ENCODE measurements at regions not wholly inside any gene's neighbourhood (a gene's known extent, or its start where the extent isn't known, plus 50 kb on each side); places are given as distances from the start of the nearest gene placed in this dataset.
A peak's percentile ranks its signal among the peaks of the same experiment; 100 is the strongest.

- ChIA-PET CTCF (ENCODE audit: unreplicated experiment) (no interaction called here), POLR2A (interaction anchor here (1.1 to 1.2 kb wide), 2 partner anchors 14 to 29 kb away, joined by 3 to 4 read pairs; no protein-coding TSS in a partner anchor)
- Histone ChIP-seq H3K27ac (ENCODE audit: low read depth, low read length, poor library complexity, severe bottlenecking) (no peak overlapping the region), H4K20me1 (ENCODE audit: insufficient read depth, low read length) (no peaks in the 10 kb centered on the region), H3K4me2 (ENCODE audit: low read length) (no peak overlapping the region), H3K36me3 (ENCODE audit: insufficient read depth, low read length) (no peaks in the 10 kb centered on the region), H3K9me2 (ENCODE audit: insufficient read depth, low read length) (no peaks in the 10 kb centered on the region), H3K79me2 (ENCODE audit: insufficient read depth, low read depth, low read length) (no peaks in the 10 kb centered on the region), H3K4me3 (ENCODE audit: low read depth, low read length, poor library complexity, severe bottlenecking) (no peak overlapping the region), H3K4me1 (ENCODE audit: insufficient read depth, low read length, poor library complexity, severe bottlenecking) (peaks cover 5% of the 10 kb centered on the region), H2AFZ (ENCODE audit: low read length) (0 out of 2 replicates have a peak overlapping the region, but pooled peaks have one; percentile 9), H3K9me3 (ENCODE audit: low read length) (no peaks in the 10 kb centered on the region)
- intact Hi-C loops (cut with micrococcal nuclease; ENCODE audit: unreplicated experiment), result no loop called here
- TF ChIP-seq CTCF (conservative IDR thresholded peaks at IDR 0.05; ENCODE audit: low read length) (no peak), EZH2phosphoT487 (IDR thresholded peaks at IDR 0.05; ENCODE audit: borderline replicate concordance, low read depth, low read length) (no peak)
- BruUV-seq (replicated peaks), result no TSS peak
- DNase-seq (ENCODE audit: low spot score), result no peak
These were observed 189.6 kb downstream of the PIK3R1 start for GRCh38 chr5:68405026-68405684.

GRCh38 chr5:68405784-68406743 is 190.5 kb downstream of the PIK3R1 start:
- CTCF ChIA-PET (ENCODE audit: unreplicated experiment), result interaction anchor here (0.6 kb wide), 1 partner anchor 190 kb away, joined by 4 read pairs; no protein-coding TSS in a partner anchor
- no peak overlapping the region for H3K27ac ChIP-seq (ENCODE audit: low read depth, low read length, poor library complexity, severe bottlenecking)
- H3K36me3 ChIP-seq (ENCODE audit: insufficient read depth, low read length), result no peaks in the 10 kb centered on the region
- BruUV-seq (replicated peaks), result no TSS peak
- intact Hi-C loops (cut with micrococcal nuclease; ENCODE audit: unreplicated experiment), result no loop called here
- H3K9me2 ChIP-seq (ENCODE audit: insufficient read depth, low read length), result no peaks in the 10 kb centered on the region
- TF ChIP-seq EZH2phosphoT487 (IDR thresholded peaks at IDR 0.05; ENCODE audit: borderline replicate concordance, low read depth, low read length) (no peak), CTCF (conservative IDR thresholded peaks at IDR 0.05; ENCODE audit: low read length) (no peak)
- no peak overlapping the region for H3K4me2 ChIP-seq (ENCODE audit: low read length)
- H3K4me1 ChIP-seq (ENCODE audit: insufficient read depth, low read length, poor library complexity, severe bottlenecking), result peaks cover 5% of the 10 kb centered on the region
- DNase-seq (ENCODE audit: low spot score), result no peak
- no peaks in the 10 kb centered on the region for H3K79me2 ChIP-seq (ENCODE audit: insufficient read depth, low read depth, low read length)
- H2AFZ ChIP-seq (ENCODE audit: low read length), result peak overlapping the region; percentile 69
- H4K20me1 ChIP-seq (ENCODE audit: insufficient read depth, low read length), result no peaks in the 10 kb centered on the region
- POLR2A ChIA-PET, result no interaction called here
- H3K9me3 ChIP-seq (ENCODE audit: low read length), result no peaks in the 10 kb centered on the region
- H3K4me3 ChIP-seq (ENCODE audit: low read depth, low read length, poor library complexity, severe bottlenecking), result no peak overlapping the region
